ENCODE measurements at regions not wholly inside any gene's neighbourhood (a gene's known extent, or its start where the extent isn't known, plus 50 kb on each side); places are given as distances from the start of the nearest gene placed in this dataset.

GRCh38 chr12:77600468-77600843, 230.2 kb upstream of the NAV3 start:
- TF ChIP-seq EGR1 (conservative IDR thresholded peaks at IDR 0.05) (no peak), NRF1 (conservative IDR thresholded peaks at IDR 0.05 in 1 of 2, IDR thresholded peaks at IDR 0.05 in 1 of 2) (no peak), MAZ (CRISPR knock-in tag; conservative IDR thresholded peaks at IDR 0.05 in 1 of 2, IDR thresholded peaks at IDR 0.05 in 1 of 2) (no peak), PHF20 (IDR thresholded peaks at IDR 0.05; ENCODE audit: partially characterized antibody) (no peak), RNF2 (IDR thresholded peaks at IDR 0.05) (no peak), ESRRA (IDR thresholded peaks at IDR 0.05; ENCODE audit: borderline replicate concordance, low read depth) (no peak)
- TF ChIP-seq, protein P1, sequence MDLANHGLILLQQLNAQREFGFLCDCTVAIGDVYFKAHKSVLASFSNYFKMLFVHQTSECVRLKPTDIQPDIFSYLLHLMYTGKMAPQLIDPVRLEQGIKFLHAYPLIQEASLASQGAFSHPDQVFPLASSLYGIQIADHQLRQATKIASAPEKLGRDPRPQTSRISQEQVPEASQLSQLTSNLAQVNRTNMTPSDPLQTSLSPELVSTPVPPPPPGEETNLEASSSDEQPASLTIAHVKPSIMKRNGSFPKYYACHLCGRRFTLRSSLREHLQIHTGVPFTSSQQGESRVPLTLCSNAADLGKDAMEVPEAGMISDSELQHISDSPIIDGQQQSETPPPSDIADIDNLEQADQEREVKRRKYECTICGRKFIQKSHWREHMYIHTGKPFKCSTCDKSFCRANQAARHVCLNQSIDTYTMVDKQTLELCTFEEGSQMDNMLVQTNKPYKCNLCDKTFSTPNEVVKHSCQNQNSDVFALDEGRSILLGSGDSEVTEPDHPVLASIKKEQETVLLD (IDR thresholded peaks at IDR 0.05), result no peak
